Endothelial cell of umbilical vein (primary cell): ENCODE measurements at regions not wholly inside any gene's neighbourhood (a gene's known extent, or its start where the extent isn't known, plus 50 kb on each side); places are given as distances from the start of the nearest gene placed in this dataset.

Experiments
- BruUV-seq: library from RNA; stranded (reverse); fragments of 400-500 nt; replicated peaks from 2 replicates; lab custom pipeline; 2021; lab: Mats Ljungman, UMichigan
- CTCF ChIA-PET: fragments of 300-600, 350-600 bp; sonication (Branson Sonifier 250); formaldehyde crosslinking; loops from one replicate; lab custom pipeline; 2021; ENCODE audit warnings: antibody characterized with exemption, inconsistent platforms; lab: Charles Lee
- POLR2A ChIA-PET: fragments of 300-600, 350-600 bp; sonication (Branson Sonifier 250); formaldehyde crosslinking; loops from one replicate; lab custom pipeline; 2021; ENCODE audit warnings: antibody characterized with exemption, inconsistent platforms; lab: Charles Lee
- DNase-seq: peaks from one replicate; pipeline ENCODE4 v3.0.0-alpha.2; 2011; ENCODE audit warnings: low read depth, low spot score
- FAIRE-seq: peaks from 2 replicates; lab custom pipeline; 2011; peaks lifted over from hg19 to GRCh38; lab: Jason Lieb, UNC
- H2AFZ ChIP-seq: 2 replicates; pipeline ENCODE4 v1.6.0; 2012; ENCODE audit warnings: low read depth, low read length, control low read depth, inconsistent platforms
- H3K27ac ChIP-seq: 2 replicates; pipeline ENCODE4 v1.5.1; 2011; ENCODE audit warnings: low read depth, mild to moderate bottlenecking, control low read depth, low read length, moderate library complexity; ENCODE audit not compliant: insufficient read depth
- H3K27me3 ChIP-seq, 2 experiments: 2 replicates each; pipeline versions ENCODE4 v1.6.0 to v1.6.1; 2011; ENCODE audit warnings: low read length in 2 of 2, mixed read lengths in 1 of 2; ENCODE audit not compliant: control insufficient read depth in 2 of 2, insufficient read depth in 2 of 2
- H3K36me3 ChIP-seq, 2 experiments: 2 replicates in 1 of 2; 3 replicates in 1 of 2; pipeline ENCODE4 v1.5.1; 2011; ENCODE audit warnings: low read length in 2 of 2, mild to moderate bottlenecking in 1 of 2, moderate library complexity in 1 of 2; ENCODE audit not compliant: control insufficient read depth in 2 of 2, insufficient read depth in 2 of 2; ENCODE audit errors: extremely low read depth in 1 of 2
- H3K4me1 ChIP-seq: 3 replicates; pipeline ENCODE4 v1.5.1; 2011; ENCODE audit warnings: mild to moderate bottlenecking, low read length; ENCODE audit not compliant: control insufficient read depth, insufficient read depth; ENCODE audit errors: extremely low read depth
- H3K4me2 ChIP-seq: 2 replicates; pipeline ENCODE4 v1.6.1; 2011; ENCODE audit warnings: low read length, control low read depth, mixed read lengths; ENCODE audit not compliant: insufficient read depth
- H3K4me3 ChIP-seq, 3 experiments: fragments of 200-600 bp in 1 of 3; sonication (generic), shearing (Covaris generic) in 1 of 3; replicated peaks in 1 of 3; 2 replicates each; pipeline ENCODE4 v1.5.1; 2011 to 2016; ENCODE audit warnings: control low read depth in 3 of 3, low read length in 3 of 3, mild to moderate bottlenecking in 2 of 3, inconsistent platforms in 1 of 3, low read depth in 1 of 3, moderate library complexity in 1 of 3; ENCODE audit not compliant: insufficient read depth in 1 of 3
- H3K79me2 ChIP-seq: 2 replicates; pipeline ENCODE4 v1.6.0; 2012; ENCODE audit warnings: low read length, inconsistent platforms; ENCODE audit not compliant: control insufficient read depth, insufficient read depth
- H3K9ac ChIP-seq: replicated peaks from 2 replicates; pipeline ENCODE3; 2011; ENCODE audit warnings: low read length, control low read depth; ENCODE audit not compliant: insufficient read depth; ENCODE audit errors: extremely low read depth
- H3K9me1 ChIP-seq: replicated peaks from 3 replicates; pipeline ENCODE4 v1.6.0; 2011; ENCODE audit warnings: mild to moderate bottlenecking, low read length; ENCODE audit not compliant: control insufficient read depth, insufficient read depth; ENCODE audit errors: extremely low read depth
- H3K9me3 ChIP-seq: replicated peaks from 2 replicates; pipeline ENCODE4 v1.5.1; 2012; ENCODE audit warnings: low read length, inconsistent platforms; ENCODE audit not compliant: control insufficient read depth, insufficient read depth
- H4K20me1 ChIP-seq: replicated peaks from 2 replicates; pipeline ENCODE3; 2011; ENCODE audit warnings: mild to moderate bottlenecking, low read length; ENCODE audit not compliant: control insufficient read depth, insufficient read depth; ENCODE audit errors: extremely low read depth
- CTCF ChIP-seq, 2 donors: IDR thresholded peaks; 1 replicate in 1 of 2; 2 replicates in 1 of 2; pipeline ENCODE4 v1.5.1; 2011; ENCODE audit warnings: low read length in 2 of 2, mild to moderate bottlenecking in 2 of 2, moderate library complexity in 2 of 2, control low read depth in 1 of 2, inconsistent platforms in 1 of 2, low read depth in 1 of 2; ENCODE audit not compliant: insufficient read depth in 1 of 2; ENCODE audit errors: extremely low read depth in 1 of 2
- EZH2 ChIP-seq: IDR thresholded peaks from 2 replicates; pipeline ENCODE4 v1.6.1; 2012; ENCODE audit warnings: borderline replicate concordance, low read depth, mild to moderate bottlenecking, moderate library complexity, low read length, inconsistent platforms; ENCODE audit not compliant: severe bottlenecking
- FOS ChIP-seq: IDR thresholded peaks from 2 replicates; pipeline ENCODE4 v1.6.1; 2011; ENCODE audit warnings: mild to moderate bottlenecking, low read length, moderate library complexity, borderline replicate concordance; ENCODE audit not compliant: insufficient read depth
- GATA2 ChIP-seq: IDR thresholded peaks from 2 replicates; pipeline ENCODE4 v1.7.0; 2011; ENCODE audit warnings: low read depth, mild to moderate bottlenecking, moderate library complexity, mixed read lengths, low read length; ENCODE audit not compliant: insufficient read length, insufficient read depth
- JUN ChIP-seq: IDR thresholded peaks from 2 replicates; pipeline ENCODE4 v1.6.1; 2011; ENCODE audit warnings: borderline replicate concordance, low read depth; ENCODE audit not compliant: insufficient read length, insufficient read depth
- MAX ChIP-seq: IDR thresholded peaks from 2 replicates; pipeline ENCODE4 v1.6.1; 2011; ENCODE audit not compliant: insufficient read depth, insufficient read length
- MYC ChIP-seq: IDR thresholded peaks from one replicate; pipeline ENCODE4 v1.6.1; 2011; ENCODE audit warnings: mild to moderate bottlenecking, low read depth, low read length
- POLR2A ChIP-seq: IDR thresholded peaks from 2 replicates; pipeline ENCODE4 v1.6.1; 2012; ENCODE audit warnings: low read depth, mild to moderate bottlenecking, control low read depth, low read length
- POLR2AphosphoS5 ChIP-seq: IDR thresholded peaks from 2 replicates; pipeline ENCODE4 v1.6.1; 2012; ENCODE audit warnings: low read depth, mild to moderate bottlenecking, control low read depth, low read length, moderate library complexity; ENCODE audit not compliant: insufficient read depth
- dilution Hi-C: fragments of 300-500 bp; cut with MboI; formaldehyde crosslinking; loops from one replicate; pipeline ENCODE4 v1.15.0; 2019; ENCODE audit warnings: low sequenced_read_pairs; ENCODE audit not compliant: extremely low pct_ligation_motif_present
- intact Hi-C: fragments of 100-400 bp; cut with micrococcal nuclease; formaldehyde crosslinking; loops from one replicate; pipeline ENCODE4 v1.10.0; 2022

- BruUV-seq, result no TSS peak
- H3K9me1 ChIP-seq, result no peaks in the 10 kb centered on the region
- ChIA-PET POLR2A (no interaction called here), CTCF (no interaction called here)
- no peaks in the 10 kb centered on the region for H3K9me3 ChIP-seq
- H2AFZ ChIP-seq, result no peak overlapping the region
- H3K79me2 ChIP-seq, result no peaks in the 10 kb centered on the region
- no peaks in the 10 kb centered on the region for H3K4me1 ChIP-seq
- H4K20me1 ChIP-seq, result no peaks in the 10 kb centered on the region
- FAIRE-seq, result no peak
- dilution Hi-C loops, result no loop called here
- no peak overlapping the region for H3K27ac ChIP-seq
- H3K4me3 ChIP-seq, result no peak overlapping the region
- intact Hi-C loops, result no loop called here
- TF ChIP-seq JUN, result no peak
- TF ChIP-seq POLR2AphosphoS5, result no peak
- TF ChIP-seq EZH2, result no peak
- TF ChIP-seq FOS, result no peak
- no peak for TF ChIP-seq POLR2A
- TF ChIP-seq MYC, result no peak
- no peak for TF ChIP-seq CTCF (IDR thresholded peaks at IDR 0.05; ENCODE audit: extremely low read depth in 1 of 2, insufficient read depth in 1 of 2, low read depth in 1 of 2, low read length in 2 of 2)
- no peak for TF ChIP-seq GATA2
- no peak for TF ChIP-seq MAX
- no peak for DNase-seq
- H3K27me3 ChIP-seq, result no peaks in the 10 kb centered on the region
- H3K9ac ChIP-seq, result no peak overlapping the region
- no peak overlapping the region for H3K4me2 ChIP-seq
- no peaks in the 10 kb centered on the region for H3K36me3 ChIP-seq
Observed at GRCh38 chr1:213387380-213388015, 336.5 kb downstream of the RPS6KC1 start.
